GM12891 (cell line): ENCODE measurements at regions not wholly inside any gene's neighbourhood (a gene's known extent, or its start where the extent isn't known, plus 50 kb on each side); places are given as distances from the start of the nearest gene placed in this dataset.

Experiments used
- POLR2A ChIP-seq: IDR thresholded peaks from 2 replicates; pipeline ENCODE4 v1.6.1; 2011; ENCODE audit warnings: low read depth, low read length, control low read depth
- TAF1 ChIP-seq: IDR thresholded peaks from 2 replicates; pipeline ENCODE4 v1.6.1; 2011; ENCODE audit warnings: low read depth, low read length, control low read depth

GRCh38 chr2:205860885-205861284 lies 178.6 kb downstream of the NRP2 start:
- TF ChIP-seq TAF1: no peak
- no peak for TF ChIP-seq POLR2A
